H1 (cell line): ENCODE measurements at regions not wholly inside any gene's neighbourhood (a gene's known extent, or its start where the extent isn't known, plus 50 kb on each side); places are given as distances from the start of the nearest gene placed in this dataset.

Experiments
- BACH1 ChIP-seq: IDR thresholded peaks from 2 replicates; pipeline ENCODE4 v1.6.1; 2012; ENCODE audit warnings: low read length, improper control_type of control experiment
- CHD2 ChIP-seq: IDR thresholded peaks from 2 replicates; pipeline ENCODE4 v1.6.1; 2012; ENCODE audit warnings: low read length, improper control_type of control experiment
- KDM1A ChIP-seq: fragments of 200-600, 300-600 bp; sonication (generic); IDR thresholded peaks from 2 replicates; pipeline ENCODE4 v1.7.1; 2016; ENCODE audit warnings: mild to moderate bottlenecking, low read length, borderline replicate concordance
- NANOG ChIP-seq: IDR thresholded peaks from 2 replicates; pipeline ENCODE4 v1.6.1; 2011; ENCODE audit warnings: low read length, low read depth, mild to moderate bottlenecking, inconsistent platforms; ENCODE audit not compliant: insufficient read depth, poor library complexity, severe bottlenecking
- RNF2 ChIP-seq: fragments of 200-900, 300-1000 bp; sonication (generic); IDR thresholded peaks from 2 replicates; pipeline ENCODE4 v1.7.1; 2016; ENCODE audit warnings: borderline replicate concordance, low read depth, mild to moderate bottlenecking, antibody characterized with exemption, low read length; ENCODE audit not compliant: poor library complexity, severe bottlenecking; ENCODE audit errors: missing control alignments
- TEAD4 ChIP-seq: IDR thresholded peaks from 2 replicates; pipeline ENCODE4 v1.6.1; 2012; ENCODE audit warnings: low read depth, low read length, inconsistent platforms, mixed read lengths
- TF ChIP-seq, protein P1 (sequence below): fragments of 300-600 bp; sonication (generic); IDR thresholded peaks from 2 replicates; pipeline ENCODE4 v1.7.1; 2012; ENCODE audit warnings: low read length, moderate library complexity, mild to moderate bottlenecking, inconsistent platforms; ENCODE audit not compliant: insufficient replicate concordance

DNA sequence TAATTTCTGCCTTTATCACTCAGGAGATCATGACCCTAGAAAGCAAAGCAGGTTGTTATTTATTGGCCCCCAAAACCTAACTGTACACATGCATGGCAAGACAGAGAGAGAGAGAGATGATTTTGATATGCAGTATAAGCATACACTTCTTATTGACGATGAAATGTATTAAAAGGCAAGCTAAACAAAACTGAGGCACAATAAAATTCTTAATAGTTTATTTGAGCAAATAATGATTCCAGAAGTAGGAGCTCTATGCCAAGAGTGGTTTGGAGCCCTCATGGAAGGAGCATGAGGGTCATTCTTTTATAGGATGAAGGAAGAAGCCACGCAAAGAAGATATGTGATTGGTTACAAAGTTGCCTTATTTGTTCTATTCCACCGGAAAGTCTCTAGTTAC is 616.0 kb downstream of the FBXO15 start (continued):
- TF ChIP-seq, protein P1, sequence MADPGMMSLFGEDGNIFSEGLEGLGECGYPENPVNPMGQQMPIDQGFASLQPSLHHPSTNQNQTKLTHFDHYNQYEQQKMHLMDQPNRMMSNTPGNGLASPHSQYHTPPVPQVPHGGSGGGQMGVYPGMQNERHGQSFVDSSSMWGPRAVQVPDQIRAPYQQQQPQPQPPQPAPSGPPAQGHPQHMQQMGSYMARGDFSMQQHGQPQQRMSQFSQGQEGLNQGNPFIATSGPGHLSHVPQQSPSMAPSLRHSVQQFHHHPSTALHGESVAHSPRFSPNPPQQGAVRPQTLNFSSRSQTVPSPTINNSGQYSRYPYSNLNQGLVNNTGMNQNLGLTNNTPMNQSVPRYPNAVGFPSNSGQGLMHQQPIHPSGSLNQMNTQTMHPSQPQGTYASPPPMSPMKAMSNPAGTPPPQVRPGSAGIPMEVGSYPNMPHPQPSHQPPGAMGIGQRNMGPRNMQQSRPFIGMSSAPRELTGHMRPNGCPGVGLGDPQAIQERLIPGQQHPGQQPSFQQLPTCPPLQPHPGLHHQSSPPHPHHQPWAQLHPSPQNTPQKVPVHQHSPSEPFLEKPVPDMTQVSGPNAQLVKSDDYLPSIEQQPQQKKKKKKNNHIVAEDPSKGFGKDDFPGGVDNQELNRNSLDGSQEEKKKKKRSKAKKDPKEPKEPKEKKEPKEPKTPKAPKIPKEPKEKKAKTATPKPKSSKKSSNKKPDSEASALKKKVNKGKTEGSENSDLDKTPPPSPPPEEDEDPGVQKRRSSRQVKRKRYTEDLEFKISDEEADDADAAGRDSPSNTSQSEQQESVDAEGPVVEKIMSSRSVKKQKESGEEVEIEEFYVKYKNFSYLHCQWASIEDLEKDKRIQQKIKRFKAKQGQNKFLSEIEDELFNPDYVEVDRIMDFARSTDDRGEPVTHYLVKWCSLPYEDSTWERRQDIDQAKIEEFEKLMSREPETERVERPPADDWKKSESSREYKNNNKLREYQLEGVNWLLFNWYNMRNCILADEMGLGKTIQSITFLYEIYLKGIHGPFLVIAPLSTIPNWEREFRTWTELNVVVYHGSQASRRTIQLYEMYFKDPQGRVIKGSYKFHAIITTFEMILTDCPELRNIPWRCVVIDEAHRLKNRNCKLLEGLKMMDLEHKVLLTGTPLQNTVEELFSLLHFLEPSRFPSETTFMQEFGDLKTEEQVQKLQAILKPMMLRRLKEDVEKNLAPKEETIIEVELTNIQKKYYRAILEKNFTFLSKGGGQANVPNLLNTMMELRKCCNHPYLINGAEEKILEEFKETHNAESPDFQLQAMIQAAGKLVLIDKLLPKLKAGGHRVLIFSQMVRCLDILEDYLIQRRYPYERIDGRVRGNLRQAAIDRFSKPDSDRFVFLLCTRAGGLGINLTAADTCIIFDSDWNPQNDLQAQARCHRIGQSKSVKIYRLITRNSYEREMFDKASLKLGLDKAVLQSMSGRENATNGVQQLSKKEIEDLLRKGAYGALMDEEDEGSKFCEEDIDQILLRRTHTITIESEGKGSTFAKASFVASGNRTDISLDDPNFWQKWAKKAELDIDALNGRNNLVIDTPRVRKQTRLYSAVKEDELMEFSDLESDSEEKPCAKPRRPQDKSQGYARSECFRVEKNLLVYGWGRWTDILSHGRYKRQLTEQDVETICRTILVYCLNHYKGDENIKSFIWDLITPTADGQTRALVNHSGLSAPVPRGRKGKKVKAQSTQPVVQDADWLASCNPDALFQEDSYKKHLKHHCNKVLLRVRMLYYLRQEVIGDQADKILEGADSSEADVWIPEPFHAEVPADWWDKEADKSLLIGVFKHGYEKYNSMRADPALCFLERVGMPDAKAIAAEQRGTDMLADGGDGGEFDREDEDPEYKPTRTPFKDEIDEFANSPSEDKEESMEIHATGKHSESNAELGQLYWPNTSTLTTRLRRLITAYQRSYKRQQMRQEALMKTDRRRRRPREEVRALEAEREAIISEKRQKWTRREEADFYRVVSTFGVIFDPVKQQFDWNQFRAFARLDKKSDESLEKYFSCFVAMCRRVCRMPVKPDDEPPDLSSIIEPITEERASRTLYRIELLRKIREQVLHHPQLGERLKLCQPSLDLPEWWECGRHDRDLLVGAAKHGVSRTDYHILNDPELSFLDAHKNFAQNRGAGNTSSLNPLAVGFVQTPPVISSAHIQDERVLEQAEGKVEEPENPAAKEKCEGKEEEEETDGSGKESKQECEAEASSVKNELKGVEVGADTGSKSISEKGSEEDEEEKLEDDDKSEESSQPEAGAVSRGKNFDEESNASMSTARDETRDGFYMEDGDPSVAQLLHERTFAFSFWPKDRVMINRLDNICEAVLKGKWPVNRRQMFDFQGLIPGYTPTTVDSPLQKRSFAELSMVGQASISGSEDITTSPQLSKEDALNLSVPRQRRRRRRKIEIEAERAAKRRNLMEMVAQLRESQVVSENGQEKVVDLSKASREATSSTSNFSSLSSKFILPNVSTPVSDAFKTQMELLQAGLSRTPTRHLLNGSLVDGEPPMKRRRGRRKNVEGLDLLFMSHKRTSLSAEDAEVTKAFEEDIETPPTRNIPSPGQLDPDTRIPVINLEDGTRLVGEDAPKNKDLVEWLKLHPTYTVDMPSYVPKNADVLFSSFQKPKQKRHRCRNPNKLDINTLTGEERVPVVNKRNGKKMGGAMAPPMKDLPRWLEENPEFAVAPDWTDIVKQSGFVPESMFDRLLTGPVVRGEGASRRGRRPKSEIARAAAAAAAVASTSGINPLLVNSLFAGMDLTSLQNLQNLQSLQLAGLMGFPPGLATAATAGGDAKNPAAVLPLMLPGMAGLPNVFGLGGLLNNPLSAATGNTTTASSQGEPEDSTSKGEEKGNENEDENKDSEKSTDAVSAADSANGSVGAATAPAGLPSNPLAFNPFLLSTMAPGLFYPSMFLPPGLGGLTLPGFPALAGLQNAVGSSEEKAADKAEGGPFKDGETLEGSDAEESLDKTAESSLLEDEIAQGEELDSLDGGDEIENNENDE, result no peak
- TF ChIP-seq RNF2 (no peak), CHD2 (no peak), NANOG (no peak), KDM1A (no peak), TEAD4 (no peak), BACH1 (no peak)
